SK-N-SH (cell line): ENCODE measurements at regions not wholly inside any gene's neighbourhood (a gene's known extent, or its start where the extent isn't known, plus 50 kb on each side); places are given as distances from the start of the nearest gene placed in this dataset.

Source experiments
- CHD2 ChIP-seq: fragments of 150-350 bp; IDR thresholded peaks from 2 replicates; pipeline ENCODE4 v1.6.1; 2018; ENCODE audit warnings: low read length; ENCODE audit not compliant: partially characterized antibody
- CTCF ChIP-seq: fragments of 200-600 bp; sonication (generic); IDR thresholded peaks from 2 replicates; pipeline ENCODE4 v1.6.1; 2017; ENCODE audit warnings: antibody characterized with exemption, mild to moderate bottlenecking, moderate library complexity
- EP300 ChIP-seq, 2 experiments: IDR thresholded peaks; 2 replicates each; pipeline versions ENCODE4 v1.4.0 to v1.6.1; 2012; ENCODE audit warnings: borderline replicate concordance in 1 of 2, low read depth in 1 of 2, low read length in 1 of 2
- MXI1 ChIP-seq: IDR thresholded peaks from 2 replicates; pipeline ENCODE4 v1.6.1; 2012; ENCODE audit warnings: mild to moderate bottlenecking, low read depth, low read length, improper control_type of control experiment
- POLR2AphosphoS5 ChIP-seq: IDR thresholded peaks from 2 replicates; pipeline ENCODE4 v1.6.1; 2012; ENCODE audit warnings: low read depth, low read length
- RAD21 ChIP-seq: IDR thresholded peaks from 2 replicates; pipeline ENCODE4 v1.6.1; 2012; ENCODE audit warnings: mild to moderate bottlenecking, low read length
- RCOR1 ChIP-seq: fragments of 150-350 bp; IDR thresholded peaks from 2 replicates; pipeline ENCODE4 v1.6.1; 2017; ENCODE audit warnings: antibody characterized with exemption, low read length
- TEAD4 ChIP-seq: IDR thresholded peaks from 2 replicates; pipeline ENCODE4 v1.4.0; 2012; ENCODE audit warnings: mild to moderate bottlenecking, borderline replicate concordance; ENCODE audit not compliant: insufficient read depth
- YY1 ChIP-seq: IDR thresholded peaks from 2 replicates; pipeline ENCODE4 v1.4.0; 2012; ENCODE audit warnings: low read depth, mild to moderate bottlenecking
- TF ChIP-seq, protein P1 (sequence below): fragments of 150-350 bp; IDR thresholded peaks from 2 replicates; pipeline ENCODE4 v1.6.1; 2017; ENCODE audit warnings: antibody characterized with exemption, low read length, low read depth, borderline replicate concordance
- TF ChIP-seq, protein P2 (sequence below): IDR thresholded peaks from 2 replicates; pipeline ENCODE4; 2012

GRCh38 chr9:81242866-81243265, 446.5 kb downstream of the TLE1 start:
- TF ChIP-seq POLR2AphosphoS5 (no peak), CTCF (no peak), YY1 (no peak), MXI1 (no peak), RAD21 (no peak), TEAD4 (no peak), CHD2 (no peak), EP300 (IDR thresholded peaks at IDR 0.05; ENCODE audit: borderline replicate concordance in 1 of 2, low read depth in 1 of 2, low read length in 1 of 2) (no peak), RCOR1 (no peak)
- TF ChIP-seq, protein P1, sequence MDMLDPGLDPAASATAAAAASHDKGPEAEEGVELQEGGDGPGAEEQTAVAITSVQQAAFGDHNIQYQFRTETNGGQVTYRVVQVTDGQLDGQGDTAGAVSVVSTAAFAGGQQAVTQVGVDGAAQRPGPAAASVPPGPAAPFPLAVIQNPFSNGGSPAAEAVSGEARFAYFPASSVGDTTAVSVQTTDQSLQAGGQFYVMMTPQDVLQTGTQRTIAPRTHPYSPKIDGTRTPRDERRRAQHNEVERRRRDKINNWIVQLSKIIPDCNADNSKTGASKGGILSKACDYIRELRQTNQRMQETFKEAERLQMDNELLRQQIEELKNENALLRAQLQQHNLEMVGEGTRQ: no peak
- TF ChIP-seq, protein P2, sequence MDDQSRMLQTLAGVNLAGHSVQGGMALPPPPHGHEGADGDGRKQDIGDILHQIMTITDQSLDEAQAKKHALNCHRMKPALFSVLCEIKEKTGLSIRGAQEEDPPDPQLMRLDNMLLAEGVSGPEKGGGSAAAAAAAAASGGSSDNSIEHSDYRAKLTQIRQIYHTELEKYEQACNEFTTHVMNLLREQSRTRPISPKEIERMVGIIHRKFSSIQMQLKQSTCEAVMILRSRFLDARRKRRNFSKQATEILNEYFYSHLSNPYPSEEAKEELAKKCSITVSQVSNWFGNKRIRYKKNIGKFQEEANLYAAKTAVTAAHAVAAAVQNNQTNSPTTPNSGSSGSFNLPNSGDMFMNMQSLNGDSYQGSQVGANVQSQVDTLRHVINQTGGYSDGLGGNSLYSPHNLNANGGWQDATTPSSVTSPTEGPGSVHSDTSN: no peak
